GM19238 (cell line): ENCODE measurements at regions not wholly inside any gene's neighbourhood (a gene's known extent, or its start where the extent isn't known, plus 50 kb on each side); places are given as distances from the start of the nearest gene placed in this dataset.

Source experiments
- DNase-seq: peaks from one replicate; pipeline ENCODE4 v3.0.0; 2011; ENCODE audit warnings: low spot score; ENCODE audit not compliant: insufficient read length

- DNase-seq: no peak
Observed at GRCh38 chr10:55397777-55398496, 596.9 kb upstream of the PCDH15 start.

- no peak for DNase-seq
Observed at GRCh38 chr10:55378196-55378595, 577.2 kb upstream of the PCDH15 start.

GRCh38 chr10:55374917-55375316 lies 573.9 kb upstream of the PCDH15 start:
- DNase-seq: no peak

- no peak for DNase-seq
Observed at GRCh38 chr10:55374060-55374459, 573.0 kb upstream of the PCDH15 start.

GRCh38 chr10:55369670-55370420 lies 568.8 kb upstream of the PCDH15 start:
- no peak for DNase-seq

GRCh38 chr10:55368467-55368866 lies 567.4 kb upstream of the PCDH15 start:
- DNase-seq: no peak

- no peak for DNase-seq
Observed at GRCh38 chr10:55367555-55367954, 566.5 kb upstream of the PCDH15 start.

- no peak for DNase-seq
Observed at GRCh38 chr10:55358539-55358938, 557.5 kb upstream of the PCDH15 start.

GRCh38 chr10:55353414-55353813 lies 552.4 kb upstream of the PCDH15 start:
- no peak for DNase-seq

GRCh38 chr10:55351431-55351830 lies 550.4 kb upstream of the PCDH15 start:
- DNase-seq: no peak

GRCh38 chr10:55348534-55348933 lies 547.5 kb upstream of the PCDH15 start:
- no peak for DNase-seq

GRCh38 chr10:55330486-55330885 lies 529.5 kb upstream of the PCDH15 start:
- DNase-seq: no peak

- no peak for DNase-seq
Observed at GRCh38 chr10:55329796-55330195, 528.8 kb upstream of the PCDH15 start.

- DNase-seq: no peak
Observed at GRCh38 chr10:55320187-55320700, 519.2 kb upstream of the PCDH15 start.

GRCh38 chr10:55311848-55312635 lies 511.0 kb upstream of the PCDH15 start:
- DNase-seq: no peak

- no peak for DNase-seq
Observed at GRCh38 chr10:55310143-55310542, 509.1 kb upstream of the PCDH15 start.

- no peak for DNase-seq
Observed at GRCh38 chr10:55305285-55305684, 504.3 kb upstream of the PCDH15 start.

- DNase-seq: no peak
Observed at GRCh38 chr10:55287346-55287745, 486.3 kb upstream of the PCDH15 start.

- DNase-seq: no peak
Observed at GRCh38 chr10:55283031-55283430, 482.0 kb upstream of the PCDH15 start.

GRCh38 chr10:55280696-55281095 lies 479.7 kb upstream of the PCDH15 start:
- DNase-seq: no peak

GRCh38 chr10:55277549-55277948 lies 476.5 kb upstream of the PCDH15 start:
- no peak for DNase-seq

- no peak for DNase-seq
Observed at GRCh38 chr10:55274367-55274766, 473.3 kb upstream of the PCDH15 start.
